ENCODE measurements at regions not wholly inside any gene's neighbourhood (a gene's known extent, or its start where the extent isn't known, plus 50 kb on each side); places are given as distances from the start of the nearest gene placed in this dataset.

- Histone ChIP-seq H3K27me3 (ENCODE audit: control insufficient read depth, insufficient read depth, low read length) (no peaks in the 10 kb centered on the region), H3K36me3 (ENCODE audit: control insufficient read depth, insufficient read depth, low read length) (no peaks in the 10 kb centered on the region), H3K4me3 (ENCODE audit: low read depth in 2 of 2, low read length in 2 of 2) (no peak overlapping the region), H3K4me1 (ENCODE audit: control insufficient read depth, insufficient read depth, low read length) (no peaks in the 10 kb centered on the region), H3K9me3 (ENCODE audit: control insufficient read depth, insufficient read depth, low read depth, low read length) (no peaks in the 10 kb centered on the region), H3K27ac (ENCODE audit: low read length) (no peak overlapping the region)
- TF ChIP-seq, protein P1, sequence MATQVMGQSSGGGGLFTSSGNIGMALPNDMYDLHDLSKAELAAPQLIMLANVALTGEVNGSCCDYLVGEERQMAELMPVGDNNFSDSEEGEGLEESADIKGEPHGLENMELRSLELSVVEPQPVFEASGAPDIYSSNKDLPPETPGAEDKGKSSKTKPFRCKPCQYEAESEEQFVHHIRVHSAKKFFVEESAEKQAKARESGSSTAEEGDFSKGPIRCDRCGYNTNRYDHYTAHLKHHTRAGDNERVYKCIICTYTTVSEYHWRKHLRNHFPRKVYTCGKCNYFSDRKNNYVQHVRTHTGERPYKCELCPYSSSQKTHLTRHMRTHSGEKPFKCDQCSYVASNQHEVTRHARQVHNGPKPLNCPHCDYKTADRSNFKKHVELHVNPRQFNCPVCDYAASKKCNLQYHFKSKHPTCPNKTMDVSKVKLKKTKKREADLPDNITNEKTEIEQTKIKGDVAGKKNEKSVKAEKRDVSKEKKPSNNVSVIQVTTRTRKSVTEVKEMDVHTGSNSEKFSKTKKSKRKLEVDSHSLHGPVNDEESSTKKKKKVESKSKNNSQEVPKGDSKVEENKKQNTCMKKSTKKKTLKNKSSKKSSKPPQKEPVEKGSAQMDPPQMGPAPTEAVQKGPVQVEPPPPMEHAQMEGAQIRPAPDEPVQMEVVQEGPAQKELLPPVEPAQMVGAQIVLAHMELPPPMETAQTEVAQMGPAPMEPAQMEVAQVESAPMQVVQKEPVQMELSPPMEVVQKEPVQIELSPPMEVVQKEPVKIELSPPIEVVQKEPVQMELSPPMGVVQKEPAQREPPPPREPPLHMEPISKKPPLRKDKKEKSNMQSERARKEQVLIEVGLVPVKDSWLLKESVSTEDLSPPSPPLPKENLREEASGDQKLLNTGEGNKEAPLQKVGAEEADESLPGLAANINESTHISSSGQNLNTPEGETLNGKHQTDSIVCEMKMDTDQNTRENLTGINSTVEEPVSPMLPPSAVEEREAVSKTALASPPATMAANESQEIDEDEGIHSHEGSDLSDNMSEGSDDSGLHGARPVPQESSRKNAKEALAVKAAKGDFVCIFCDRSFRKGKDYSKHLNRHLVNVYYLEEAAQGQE (IDR thresholded peaks at IDR 0.05; ENCODE audit: insufficient read depth in 1 of 2, low read depth in 2 of 2, low read length in 1 of 2) = no peak
- TF ChIP-seq SIN3A (IDR thresholded peaks at IDR 0.05; ENCODE audit: borderline replicate concordance, insufficient read depth, low read depth, low read length) (no peak), POLR2AphosphoS5 (IDR thresholded peaks at IDR 0.05; ENCODE audit: low read depth, low read length) (no peak), TCF7L2 (IDR thresholded peaks at IDR 0.05; ENCODE audit: low read depth, low read length) (no peak)
- TF ChIP-seq, protein P2, sequence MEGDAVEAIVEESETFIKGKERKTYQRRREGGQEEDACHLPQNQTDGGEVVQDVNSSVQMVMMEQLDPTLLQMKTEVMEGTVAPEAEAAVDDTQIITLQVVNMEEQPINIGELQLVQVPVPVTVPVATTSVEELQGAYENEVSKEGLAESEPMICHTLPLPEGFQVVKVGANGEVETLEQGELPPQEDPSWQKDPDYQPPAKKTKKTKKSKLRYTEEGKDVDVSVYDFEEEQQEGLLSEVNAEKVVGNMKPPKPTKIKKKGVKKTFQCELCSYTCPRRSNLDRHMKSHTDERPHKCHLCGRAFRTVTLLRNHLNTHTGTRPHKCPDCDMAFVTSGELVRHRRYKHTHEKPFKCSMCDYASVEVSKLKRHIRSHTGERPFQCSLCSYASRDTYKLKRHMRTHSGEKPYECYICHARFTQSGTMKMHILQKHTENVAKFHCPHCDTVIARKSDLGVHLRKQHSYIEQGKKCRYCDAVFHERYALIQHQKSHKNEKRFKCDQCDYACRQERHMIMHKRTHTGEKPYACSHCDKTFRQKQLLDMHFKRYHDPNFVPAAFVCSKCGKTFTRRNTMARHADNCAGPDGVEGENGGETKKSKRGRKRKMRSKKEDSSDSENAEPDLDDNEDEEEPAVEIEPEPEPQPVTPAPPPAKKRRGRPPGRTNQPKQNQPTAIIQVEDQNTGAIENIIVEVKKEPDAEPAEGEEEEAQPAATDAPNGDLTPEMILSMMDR (IDR thresholded peaks at IDR 0.05) = no peak
- in situ Hi-C loops (cut with HindIII; ENCODE audit: low pct_unique_long_range_greater_than_20kb, low sequenced_read_pairs) = no loop called here
- POLR2A ChIA-PET = no interaction called here
- no peak for ATAC-seq
- intact Hi-C loops (cut with micrococcal nuclease; ENCODE audit: unreplicated experiment) = no loop called here
- BruUV-seq (replicated peaks) = no TSS peak
- CTCF ChIA-PET = no interaction called here
- DNase-seq (ENCODE audit: low read depth, low spot score) = no peak
Measured at GRCh38 chr20:60327971-60328660, 369.9 kb downstream of the CDH26 start.

DNA sequence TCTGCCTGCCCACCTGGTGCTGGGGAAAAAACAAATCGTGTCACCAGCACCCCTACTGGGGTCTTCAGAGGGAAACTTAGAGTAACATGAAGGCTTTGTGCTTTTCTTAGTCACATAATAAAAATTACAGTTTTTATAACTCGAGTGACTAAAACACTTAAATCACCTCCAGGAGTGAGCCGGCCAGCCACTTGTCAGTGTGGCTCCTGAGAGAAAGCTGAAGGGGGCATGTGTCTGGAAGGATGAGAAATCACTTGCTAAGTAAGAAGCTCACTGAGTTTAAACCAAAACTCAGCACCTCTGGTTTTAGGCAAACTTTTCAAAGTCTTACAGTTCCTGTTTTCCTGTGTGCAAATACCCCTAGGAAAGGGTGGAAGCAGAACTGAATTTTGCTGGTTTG is 372.2 kb downstream of the CDH26 start:
- ChIA-PET POLR2A (no interaction called here), CTCF (no interaction called here)
- Histone ChIP-seq H3K36me3 (ENCODE audit: control insufficient read depth, insufficient read depth, low read length) (no peaks in the 10 kb centered on the region), H3K27ac (ENCODE audit: low read length) (no peak overlapping the region), H3K9me3 (ENCODE audit: control insufficient read depth, insufficient read depth, low read depth, low read length) (no peaks in the 10 kb centered on the region), H3K4me1 (ENCODE audit: control insufficient read depth, insufficient read depth, low read length) (no peaks in the 10 kb centered on the region), H3K4me3 (ENCODE audit: low read depth in 2 of 2, low read length in 2 of 2) (no peak overlapping the region), H3K27me3 (ENCODE audit: control insufficient read depth, insufficient read depth, low read length) (no peaks in the 10 kb centered on the region)
- in situ Hi-C loops (cut with HindIII; ENCODE audit: low pct_unique_long_range_greater_than_20kb, low sequenced_read_pairs) = no loop called here
- TF ChIP-seq, protein P2 (IDR thresholded peaks at IDR 0.05) = no peak
- TF ChIP-seq, protein P1 (IDR thresholded peaks at IDR 0.05; ENCODE audit: insufficient read depth in 1 of 2, low read depth in 2 of 2, low read length in 1 of 2) = no peak
- TF ChIP-seq TCF7L2 (IDR thresholded peaks at IDR 0.05; ENCODE audit: low read depth, low read length) (no peak), SIN3A (IDR thresholded peaks at IDR 0.05; ENCODE audit: borderline replicate concordance, insufficient read depth, low read depth, low read length) (no peak), POLR2AphosphoS5 (IDR thresholded peaks at IDR 0.05; ENCODE audit: low read depth, low read length) (no peak)
- BruUV-seq (replicated peaks) = no TSS peak
- DNase-seq (ENCODE audit: low read depth, low spot score) = no peak
- intact Hi-C loops (cut with micrococcal nuclease; ENCODE audit: unreplicated experiment) = no loop called here
- ATAC-seq = no peak

Data from Panc1 (cell line).